Fibroblast of lung (primary cell): ENCODE measurements at regions not wholly inside any gene's neighbourhood (a gene's known extent, or its start where the extent isn't known, plus 50 kb on each side); places are given as distances from the start of the nearest gene placed in this dataset.

Experiments used
- EZH2 ChIP-seq: IDR thresholded peaks from 2 replicates; pipeline ENCODE4 v1.5.1; 2012; ENCODE audit warnings: low read length, control low read depth, mild to moderate bottlenecking; ENCODE audit errors: missing control alignments
- TF ChIP-seq, protein P1 (sequence below), 2 donors: IDR thresholded peaks in 1 of 2; conservative IDR thresholded peaks in 1 of 2; 1 replicate in 1 of 2; 2 replicates in 1 of 2; pipeline ENCODE4 v1.5.1; 2011 to 2012; ENCODE audit warnings: low read length in 2 of 2, control low read depth in 1 of 2, inconsistent platforms in 1 of 2, low read depth in 1 of 2, mild to moderate bottlenecking in 1 of 2

DNA sequence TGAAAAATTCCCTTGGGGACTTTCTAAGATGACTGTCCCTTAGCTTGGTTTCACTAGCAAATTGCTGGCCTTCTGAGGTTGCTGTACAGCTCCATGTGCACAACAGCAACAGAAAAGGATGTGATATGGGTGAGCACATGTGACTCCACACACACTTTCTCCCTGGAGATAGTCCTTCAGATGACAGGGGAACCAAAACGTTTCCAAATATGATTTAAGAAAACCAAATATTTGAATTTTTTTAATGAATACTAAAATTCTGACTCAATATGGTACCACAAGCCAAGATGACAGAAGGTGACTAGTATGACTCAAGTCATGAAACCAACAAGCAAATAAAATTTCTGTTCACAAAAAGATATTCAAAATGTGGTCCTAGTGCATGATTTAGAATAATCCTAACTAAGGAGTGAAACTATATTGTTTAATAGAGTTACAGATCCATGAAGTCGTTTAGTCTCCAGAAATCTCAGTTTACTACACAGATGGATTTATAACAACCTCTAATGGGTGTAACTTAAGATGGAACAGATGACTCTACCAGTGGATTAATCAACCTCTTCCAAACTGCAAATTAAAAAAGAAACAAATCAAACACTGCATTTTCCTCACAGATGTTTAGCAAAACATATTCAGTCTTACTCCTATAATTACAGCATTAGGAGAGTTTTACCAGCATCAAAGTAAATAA lies 144.8 kb upstream of the PIK3R1 start:
- TF ChIP-seq, protein P1, sequence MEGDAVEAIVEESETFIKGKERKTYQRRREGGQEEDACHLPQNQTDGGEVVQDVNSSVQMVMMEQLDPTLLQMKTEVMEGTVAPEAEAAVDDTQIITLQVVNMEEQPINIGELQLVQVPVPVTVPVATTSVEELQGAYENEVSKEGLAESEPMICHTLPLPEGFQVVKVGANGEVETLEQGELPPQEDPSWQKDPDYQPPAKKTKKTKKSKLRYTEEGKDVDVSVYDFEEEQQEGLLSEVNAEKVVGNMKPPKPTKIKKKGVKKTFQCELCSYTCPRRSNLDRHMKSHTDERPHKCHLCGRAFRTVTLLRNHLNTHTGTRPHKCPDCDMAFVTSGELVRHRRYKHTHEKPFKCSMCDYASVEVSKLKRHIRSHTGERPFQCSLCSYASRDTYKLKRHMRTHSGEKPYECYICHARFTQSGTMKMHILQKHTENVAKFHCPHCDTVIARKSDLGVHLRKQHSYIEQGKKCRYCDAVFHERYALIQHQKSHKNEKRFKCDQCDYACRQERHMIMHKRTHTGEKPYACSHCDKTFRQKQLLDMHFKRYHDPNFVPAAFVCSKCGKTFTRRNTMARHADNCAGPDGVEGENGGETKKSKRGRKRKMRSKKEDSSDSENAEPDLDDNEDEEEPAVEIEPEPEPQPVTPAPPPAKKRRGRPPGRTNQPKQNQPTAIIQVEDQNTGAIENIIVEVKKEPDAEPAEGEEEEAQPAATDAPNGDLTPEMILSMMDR (conservative IDR thresholded peaks at IDR 0.05 in 1 of 2, IDR thresholded peaks at IDR 0.05 in 1 of 2; ENCODE audit: low read depth in 1 of 2, low read length in 2 of 2) = no peak
- no peak for TF ChIP-seq EZH2
